Endothelial cell of umbilical vein (primary cell): ENCODE measurements at regions not wholly inside any gene's neighbourhood (a gene's known extent, or its start where the extent isn't known, plus 50 kb on each side); places are given as distances from the start of the nearest gene placed in this dataset.

Source experiments
- EZH2 ChIP-seq: IDR thresholded peaks from 2 replicates; pipeline ENCODE4 v1.6.1; 2012; ENCODE audit warnings: borderline replicate concordance, low read depth, mild to moderate bottlenecking, moderate library complexity, low read length, inconsistent platforms; ENCODE audit not compliant: severe bottlenecking
- POLR2A ChIP-seq: IDR thresholded peaks from 2 replicates; pipeline ENCODE4 v1.6.1; 2012; ENCODE audit warnings: low read depth, mild to moderate bottlenecking, control low read depth, low read length
- TF ChIP-seq, protein P1 (sequence below), 2 donors: IDR thresholded peaks; 1 replicate in 1 of 2; 2 replicates in 1 of 2; pipeline ENCODE4 v1.5.1; 2011; ENCODE audit warnings: low read length in 2 of 2, mild to moderate bottlenecking in 2 of 2, moderate library complexity in 2 of 2, control low read depth in 1 of 2, inconsistent platforms in 1 of 2, low read depth in 1 of 2; ENCODE audit not compliant: insufficient read depth in 1 of 2; ENCODE audit errors: extremely low read depth in 1 of 2

GRCh38 chr10:44168478-44168877, 216.4 kb downstream of the CXCL12 start:
- TF ChIP-seq, protein P1, sequence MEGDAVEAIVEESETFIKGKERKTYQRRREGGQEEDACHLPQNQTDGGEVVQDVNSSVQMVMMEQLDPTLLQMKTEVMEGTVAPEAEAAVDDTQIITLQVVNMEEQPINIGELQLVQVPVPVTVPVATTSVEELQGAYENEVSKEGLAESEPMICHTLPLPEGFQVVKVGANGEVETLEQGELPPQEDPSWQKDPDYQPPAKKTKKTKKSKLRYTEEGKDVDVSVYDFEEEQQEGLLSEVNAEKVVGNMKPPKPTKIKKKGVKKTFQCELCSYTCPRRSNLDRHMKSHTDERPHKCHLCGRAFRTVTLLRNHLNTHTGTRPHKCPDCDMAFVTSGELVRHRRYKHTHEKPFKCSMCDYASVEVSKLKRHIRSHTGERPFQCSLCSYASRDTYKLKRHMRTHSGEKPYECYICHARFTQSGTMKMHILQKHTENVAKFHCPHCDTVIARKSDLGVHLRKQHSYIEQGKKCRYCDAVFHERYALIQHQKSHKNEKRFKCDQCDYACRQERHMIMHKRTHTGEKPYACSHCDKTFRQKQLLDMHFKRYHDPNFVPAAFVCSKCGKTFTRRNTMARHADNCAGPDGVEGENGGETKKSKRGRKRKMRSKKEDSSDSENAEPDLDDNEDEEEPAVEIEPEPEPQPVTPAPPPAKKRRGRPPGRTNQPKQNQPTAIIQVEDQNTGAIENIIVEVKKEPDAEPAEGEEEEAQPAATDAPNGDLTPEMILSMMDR (IDR thresholded peaks at IDR 0.05; ENCODE audit: extremely low read depth in 1 of 2, insufficient read depth in 1 of 2, low read depth in 1 of 2, low read length in 2 of 2): no peak
- TF ChIP-seq EZH2: no peak
- TF ChIP-seq POLR2A: no peak
